ENCODE measurements at regions not wholly inside any gene's neighbourhood (a gene's known extent, or its start where the extent isn't known, plus 50 kb on each side); places are given as distances from the start of the nearest gene placed in this dataset.

- ChIA-PET POLR2A (no interaction called here), CTCF (no interaction called here)
- DNase-seq (ENCODE audit: low read depth, low spot score), result no peak
- H3K4me3 ChIP-seq (ENCODE audit: low read depth, low read length), result no peak overlapping the region
- TF ChIP-seq CTCF (IDR thresholded peaks at IDR 0.05; ENCODE audit: insufficient read depth, low read length, missing control alignments), result no peak
Observed at GRCh38 chr14:97850886-97851285, 1053.7 kb downstream of the VRK1 start.

- no peak for DNase-seq (ENCODE audit: low read depth, low spot score)
- ChIA-PET POLR2A (no interaction called here), CTCF (no interaction called here)
- no peak for TF ChIP-seq CTCF (IDR thresholded peaks at IDR 0.05; ENCODE audit: insufficient read depth, low read length, missing control alignments)
- no peak overlapping the region for H3K4me3 ChIP-seq (ENCODE audit: low read depth, low read length)
Observed at GRCh38 chr14:97851428-97851995, 1054.3 kb downstream of the VRK1 start.

GRCh38 chr14:97854918-97855317 is 1057.7 kb downstream of the VRK1 start:
- ChIA-PET CTCF (no interaction called here), POLR2A (no interaction called here)
- DNase-seq (ENCODE audit: low read depth, low spot score), result no peak
- H3K4me3 ChIP-seq (ENCODE audit: low read depth, low read length), result no peak overlapping the region
- no peak for TF ChIP-seq CTCF (IDR thresholded peaks at IDR 0.05; ENCODE audit: insufficient read depth, low read length, missing control alignments)

- ChIA-PET CTCF (no interaction called here), POLR2A (no interaction called here)
- no peak for DNase-seq (ENCODE audit: low read depth, low spot score)
- H3K4me3 ChIP-seq (ENCODE audit: low read depth, low read length), result no peak overlapping the region
- TF ChIP-seq CTCF (IDR thresholded peaks at IDR 0.05; ENCODE audit: insufficient read depth, low read length, missing control alignments), result no peak
Observed at GRCh38 chr14:97866195-97866594, 1069.0 kb downstream of the VRK1 start.

- no peak for TF ChIP-seq CTCF (IDR thresholded peaks at IDR 0.05; ENCODE audit: insufficient read depth, low read length, missing control alignments)
- ChIA-PET POLR2A (no interaction called here), CTCF (no interaction called here)
- no peak overlapping the region for H3K4me3 ChIP-seq (ENCODE audit: low read depth, low read length)
- no peak for DNase-seq (ENCODE audit: low read depth, low spot score)
Observed at GRCh38 chr14:97866664-97867063, 1069.5 kb downstream of the VRK1 start.

- CTCF ChIA-PET, result no interaction called here
- POLR2A ChIA-PET, result no interaction called here
- no peak overlapping the region for H3K4me3 ChIP-seq (ENCODE audit: low read depth, low read length)
- no peak for TF ChIP-seq CTCF (IDR thresholded peaks at IDR 0.05; ENCODE audit: insufficient read depth, low read length, missing control alignments)
- no peak for DNase-seq (ENCODE audit: low read depth, low spot score)
Observed at GRCh38 chr14:97873291-97873690, 1076.1 kb downstream of the VRK1 start.

Data from AG04449 (cell line).